Large intestine (tissue), 3 donors: ENCODE measurements at regions not wholly inside any gene's neighbourhood (a gene's known extent, or its start where the extent isn't known, plus 50 kb on each side); places are given as distances from the start of the nearest gene placed in this dataset.
A peak's percentile ranks its signal among the peaks of the same experiment; 100 is the strongest.

Source experiments
- DNase-seq, 2 donors: peaks; one replicate each; pipeline versions ENCODE4 v3.0.0 to v3.0.0-alpha.2; 2013
- H3K27ac ChIP-seq: one replicate; pipeline ENCODE4 v1.5.1; 2013; ENCODE audit warnings: low read length
- H3K27me3 ChIP-seq: 2 replicates; pipeline ENCODE4 v1.6.1; 2013; ENCODE audit warnings: low read length; ENCODE audit not compliant: control insufficient read depth, insufficient read depth
- H3K36me3 ChIP-seq: 2 replicates; pipeline ENCODE4 v1.6.1; 2013; ENCODE audit warnings: low read length; ENCODE audit not compliant: control insufficient read depth, insufficient read depth
- H3K4me1 ChIP-seq: one replicate; pipeline ENCODE4 v1.6.1; 2013; ENCODE audit warnings: low read length; ENCODE audit not compliant: control insufficient read depth, insufficient read depth
- H3K4me3 ChIP-seq: one replicate; pipeline ENCODE4 v1.5.1; 2013; ENCODE audit warnings: low read length
- H3K9me3 ChIP-seq: one replicate; pipeline ENCODE4 v1.6.1; 2013; ENCODE audit warnings: mild to moderate bottlenecking, low read depth, low read length, moderate library complexity; ENCODE audit not compliant: control insufficient read depth
- WGBS: methylation state at CpG from one replicate; pipeline ENCODE4 v1.1.5; 2013; ENCODE audit warnings: low lambda C conversion rate; ENCODE audit not compliant: insufficient coverage; 5-methylcytosine and 5-hydroxymethylcytosine counted together

- H3K36me3 ChIP-seq = no peaks in the 10 kb centered on the region
- no peaks in the 10 kb centered on the region for H3K9me3 ChIP-seq
- no peaks in the 10 kb centered on the region for H3K4me1 ChIP-seq
- no peak overlapping the region for H3K4me3 ChIP-seq
- no peak for DNase-seq
- no peaks in the 10 kb centered on the region for H3K27me3 ChIP-seq
- H3K27ac ChIP-seq = no peak overlapping the region
These were observed 1078.3 kb downstream of the FAM181B start for GRCh38 chr11:81655351-81655750.

GRCh38 chr11:81647374-81647773, 1086.3 kb downstream of the FAM181B start:
- Histone ChIP-seq H3K36me3 (no peaks in the 10 kb centered on the region), H3K27ac (no peak overlapping the region), H3K4me1 (no peaks in the 10 kb centered on the region), H3K27me3 (peaks cover 3% of the 10 kb centered on the region), H3K4me3 (no peak overlapping the region), H3K9me3 (no peaks in the 10 kb centered on the region)
- DNase-seq = no peak
- WGBS = no CpG with 5 or more reads among the region's 3 CpGs

GRCh38 chr11:81644239-81644840, 1089.3 kb downstream of the FAM181B start:
- no peaks in the 10 kb centered on the region for H3K9me3 ChIP-seq
- H3K27ac ChIP-seq = no peak overlapping the region
- H3K4me1 ChIP-seq = no peaks in the 10 kb centered on the region
- H3K36me3 ChIP-seq = no peaks in the 10 kb centered on the region
- peaks cover 3% of the 10 kb centered on the region for H3K27me3 ChIP-seq
- 67% methylated on average over 1 of the region's 1 CpG for WGBS
- H3K4me3 ChIP-seq = no peak overlapping the region
- DNase-seq = peak; percentile 6 to 9

- Histone ChIP-seq H3K27me3 (no peaks in the 10 kb centered on the region), H3K9me3 (no peaks in the 10 kb centered on the region), H3K36me3 (no peaks in the 10 kb centered on the region), H3K4me1 (no peaks in the 10 kb centered on the region), H3K4me3 (no peak overlapping the region), H3K27ac (no peak overlapping the region)
- no peak for DNase-seq
- no CpG with 5 or more reads among the region's 7 CpGs for WGBS
These were observed 1099.2 kb downstream of the FAM181B start for GRCh38 chr11:81634483-81634882.

GRCh38 chr11:81602508-81602907, 1131.2 kb downstream of the FAM181B start:
- Histone ChIP-seq H3K36me3 (no peaks in the 10 kb centered on the region), H3K9me3 (no peaks in the 10 kb centered on the region), H3K4me3 (no peak overlapping the region), H3K27me3 (no peaks in the 10 kb centered on the region), H3K27ac (no peak overlapping the region), H3K4me1 (no peaks in the 10 kb centered on the region)
- DNase-seq = no peak
- WGBS = 50% methylated on average over 1 of the region's 1 CpG

- 100% methylated on average over 1 of the region's 2 CpGs for WGBS
- Histone ChIP-seq H3K36me3 (no peaks in the 10 kb centered on the region), H3K9me3 (no peaks in the 10 kb centered on the region), H3K27me3 (no peaks in the 10 kb centered on the region), H3K27ac (no peak overlapping the region), H3K4me3 (no peak overlapping the region), H3K4me1 (no peaks in the 10 kb centered on the region)
- DNase-seq = peak in 1 of 2 donors; percentile 2
These were observed 1137.0 kb downstream of the FAM181B start for GRCh38 chr11:81596704-81597103.

GRCh38 chr11:81585390-81585933, 1148.2 kb downstream of the FAM181B start:
- H3K27ac ChIP-seq = no peak overlapping the region
- no peaks in the 10 kb centered on the region for H3K9me3 ChIP-seq
- H3K27me3 ChIP-seq = no peaks in the 10 kb centered on the region
- no peaks in the 10 kb centered on the region for H3K36me3 ChIP-seq
- no peak for DNase-seq
- no peaks in the 10 kb centered on the region for H3K4me1 ChIP-seq
- WGBS = 100% methylated on average over 1 of the region's 2 CpGs
- no peak overlapping the region for H3K4me3 ChIP-seq

GRCh38 chr11:81579339-81579738, 1154.3 kb downstream of the FAM181B start:
- Histone ChIP-seq H3K36me3 (no peaks in the 10 kb centered on the region), H3K27ac (no peak overlapping the region), H3K4me1 (no peaks in the 10 kb centered on the region), H3K27me3 (no peaks in the 10 kb centered on the region), H3K4me3 (no peak overlapping the region), H3K9me3 (no peaks in the 10 kb centered on the region)
- DNase-seq = no peak
- WGBS = 14% methylated on average over 2 of the region's 2 CpGs

- no peak for DNase-seq
These were observed 1155.1 kb downstream of the FAM181B start for GRCh38 chr11:81578571-81578970.

GRCh38 chr11:81574301-81574700, 1159.4 kb downstream of the FAM181B start:
- no peaks in the 10 kb centered on the region for H3K27me3 ChIP-seq
- WGBS = no CpG with 5 or more reads among the region's 2 CpGs
- H3K36me3 ChIP-seq = no peaks in the 10 kb centered on the region

More at GRCh38 chr11:81578571-81578970, 1155.1 kb downstream of the FAM181B start:
- no peaks in the 10 kb centered on the region for H3K36me3 ChIP-seq
- no peak overlapping the region for H3K27ac ChIP-seq
- no peaks in the 10 kb centered on the region for H3K27me3 ChIP-seq
- H3K4me3 ChIP-seq = no peak overlapping the region
- H3K4me1 ChIP-seq = no peaks in the 10 kb centered on the region
- WGBS = 67% methylated on average over 1 of the region's 4 CpGs
- no peaks in the 10 kb centered on the region for H3K9me3 ChIP-seq

GRCh38 chr11:81573367-81573766, 1160.3 kb downstream of the FAM181B start:
- no peak for DNase-seq
- no CpG with 5 or more reads among the region's 1 CpG for WGBS
- H3K36me3 ChIP-seq = no peaks in the 10 kb centered on the region

More at GRCh38 chr11:81574301-81574700, 1159.4 kb downstream of the FAM181B start:
- Histone ChIP-seq H3K27ac (no peak overlapping the region), H3K4me1 (no peaks in the 10 kb centered on the region), H3K4me3 (no peak overlapping the region), H3K9me3 (no peaks in the 10 kb centered on the region)
- no peak for DNase-seq

More at GRCh38 chr11:81573367-81573766, 1160.3 kb downstream of the FAM181B start:
- Histone ChIP-seq H3K27me3 (no peaks in the 10 kb centered on the region), H3K27ac (no peak overlapping the region), H3K4me1 (no peaks in the 10 kb centered on the region), H3K9me3 (no peaks in the 10 kb centered on the region), H3K4me3 (no peak overlapping the region)
